GM19035 (cell line): ENCODE measurements at regions not wholly inside any gene's neighbourhood (a gene's known extent, or its start where the extent isn't known, plus 50 kb on each side); places are given as distances from the start of the nearest gene placed in this dataset.

Experiments
- ATAC-seq: cut with Tn5 transposase; IDR thresholded peaks from one replicate; pipeline ENCODE4 v1.9.1; 2021; ENCODE audit not compliant: unreplicated experiment

DNA sequence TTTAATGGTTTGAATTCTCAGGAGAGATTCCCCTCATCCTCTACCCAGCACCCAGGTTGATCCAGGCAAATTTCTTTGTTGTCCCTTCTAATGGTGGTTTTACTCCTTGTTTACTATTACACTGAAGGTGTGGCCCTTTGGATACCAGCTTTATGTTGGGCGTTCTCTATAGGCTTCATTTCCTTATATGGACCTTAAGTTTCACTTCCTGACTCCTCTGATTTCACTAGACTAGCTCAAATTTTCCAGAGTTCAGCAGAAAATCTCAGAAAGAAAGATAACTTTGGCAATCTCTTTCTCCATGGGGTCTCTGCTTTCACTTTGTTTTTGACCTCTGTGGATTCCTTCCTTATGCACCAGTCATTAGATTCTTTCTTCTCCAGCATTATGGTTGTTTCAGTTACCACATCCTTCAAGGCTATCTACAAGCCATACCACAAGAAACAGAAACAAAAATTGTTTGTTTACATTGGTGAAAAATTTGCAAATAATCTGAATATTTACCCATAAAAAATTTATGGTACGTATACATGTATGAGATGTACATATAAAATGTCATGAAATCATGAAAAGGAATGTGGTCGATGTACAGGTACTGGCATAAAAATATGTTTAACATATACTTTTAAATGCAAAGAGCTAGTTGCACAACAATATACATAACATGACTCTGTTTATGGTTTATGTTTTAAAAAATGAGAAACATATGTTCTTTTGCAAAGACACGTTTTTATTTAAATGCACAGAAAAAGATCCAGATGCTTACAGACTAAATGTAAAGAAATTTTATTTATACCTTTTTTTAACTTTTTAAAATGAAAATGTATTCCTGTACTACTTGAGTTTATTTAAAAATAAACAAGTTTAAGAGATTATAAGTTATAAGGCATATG, 212.6 kb downstream of the LACC1 start:
- no peak for ATAC-seq

DNA sequence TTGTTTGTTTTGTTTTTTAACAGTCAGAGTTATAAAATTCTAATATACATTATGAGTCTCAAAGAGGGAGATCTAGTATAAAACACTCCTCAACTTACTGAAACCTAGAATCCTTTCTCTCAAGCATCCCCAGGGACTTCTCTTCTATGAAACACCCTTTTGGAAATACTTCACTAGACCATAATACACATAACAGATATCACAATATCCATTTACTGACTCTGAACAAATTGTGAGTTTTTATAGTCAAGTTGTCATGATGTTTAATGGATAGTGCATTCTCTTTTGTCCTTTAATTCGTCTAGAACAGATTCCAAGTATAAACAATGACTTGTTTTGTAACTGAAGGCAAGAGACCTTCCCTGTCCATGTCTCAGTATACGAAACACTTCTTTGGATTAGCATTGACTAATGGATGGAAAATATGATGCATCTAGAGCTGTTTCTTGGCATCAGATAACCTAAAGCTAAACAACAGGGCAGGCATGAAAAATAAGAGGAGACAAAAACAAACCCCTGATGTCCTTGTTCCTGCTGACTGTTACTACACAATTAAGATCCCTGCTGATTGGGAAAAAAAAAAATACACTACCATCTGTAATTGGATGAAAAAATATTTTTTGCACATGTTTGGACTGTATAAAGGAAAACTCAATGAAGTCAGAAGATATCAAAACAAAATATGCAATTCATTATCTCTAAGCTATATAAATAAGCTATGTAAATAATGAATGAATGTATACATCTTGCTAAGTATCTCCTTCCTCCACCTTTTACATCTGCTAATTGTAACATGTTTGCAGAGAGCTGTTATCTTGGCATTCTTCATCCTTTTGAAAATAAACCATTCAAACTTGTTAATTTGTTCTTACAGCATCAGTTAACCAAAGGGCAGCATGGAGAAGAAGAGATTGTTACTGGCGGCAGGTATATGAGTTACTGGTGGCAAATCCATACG, 214.2 kb downstream of the LACC1 start:
- ATAC-seq = no peak

DNA sequence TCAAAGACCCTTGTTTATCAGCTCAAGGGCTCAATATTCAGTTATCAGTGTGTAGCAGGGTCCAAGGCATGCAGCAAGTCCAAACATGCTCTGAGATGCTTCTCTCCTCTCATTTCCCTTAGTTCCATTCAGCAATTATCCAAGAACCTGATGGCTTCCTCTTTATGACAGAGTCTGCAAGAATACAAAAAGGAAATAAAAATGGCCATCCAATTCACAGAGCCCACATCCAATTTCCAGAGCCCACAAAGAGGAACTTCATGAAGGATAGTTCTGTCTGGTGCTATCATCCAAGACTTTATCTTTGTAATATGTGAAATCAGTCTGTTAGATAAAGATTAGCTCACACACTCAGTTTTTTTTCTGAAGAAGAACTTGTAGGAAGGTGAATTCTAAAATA, 217.2 kb downstream of the LACC1 start:
- no peak for ATAC-seq

DNA sequence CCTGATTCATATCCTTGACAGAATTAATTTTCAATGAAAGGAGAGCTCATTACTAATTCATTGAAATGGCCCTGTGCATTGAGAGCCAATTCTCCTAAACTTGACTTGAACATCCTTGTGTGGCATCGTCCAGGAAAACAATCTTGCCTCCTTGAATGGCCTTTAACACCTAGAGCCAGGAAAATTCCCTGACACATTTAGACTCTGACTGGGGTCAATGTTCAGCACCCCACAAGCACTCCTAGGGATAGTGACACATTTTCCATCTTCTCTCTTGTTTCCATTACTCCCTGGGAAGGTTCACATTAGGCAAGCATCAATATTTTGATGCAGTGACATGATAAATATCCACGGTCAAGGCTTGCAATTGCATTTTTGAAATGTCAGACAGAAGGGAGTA, 218.9 kb downstream of the LACC1 start:
- ATAC-seq = no peak

DNA sequence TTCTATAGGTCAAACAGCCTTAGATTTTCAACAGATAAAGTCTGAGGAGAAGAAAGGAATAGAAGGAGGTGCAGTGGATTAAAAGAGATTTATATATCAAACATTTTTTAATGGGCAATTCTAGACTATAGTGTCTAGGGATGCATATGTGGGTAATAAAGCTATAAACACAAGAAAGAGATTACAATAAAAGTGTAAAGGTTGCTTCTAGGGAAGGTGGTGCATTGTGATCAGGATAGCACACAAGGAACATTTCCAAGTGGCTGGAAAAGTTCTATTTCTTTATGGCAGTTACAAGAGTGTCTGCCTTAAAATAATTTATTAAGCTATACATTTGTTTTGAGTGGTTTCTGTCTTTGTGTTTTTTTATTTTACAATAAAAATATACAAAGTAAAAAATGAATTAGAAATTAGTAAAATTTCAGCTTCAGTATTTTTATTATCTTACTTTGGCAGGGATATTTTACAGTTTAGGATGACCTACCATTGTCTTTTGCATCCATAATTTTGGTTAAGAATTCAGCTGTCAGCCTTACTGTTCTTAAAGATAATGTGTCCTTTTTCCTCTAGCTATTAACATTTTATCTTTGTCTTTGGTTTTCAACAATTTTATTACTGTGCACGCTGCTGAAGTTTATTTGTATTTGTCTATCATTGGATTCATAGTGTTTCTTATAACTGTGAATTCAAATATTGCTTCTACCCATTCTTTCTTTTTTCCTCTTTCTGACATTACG, 221.8 kb downstream of the LACC1 start:
- no peak for ATAC-seq

DNA sequence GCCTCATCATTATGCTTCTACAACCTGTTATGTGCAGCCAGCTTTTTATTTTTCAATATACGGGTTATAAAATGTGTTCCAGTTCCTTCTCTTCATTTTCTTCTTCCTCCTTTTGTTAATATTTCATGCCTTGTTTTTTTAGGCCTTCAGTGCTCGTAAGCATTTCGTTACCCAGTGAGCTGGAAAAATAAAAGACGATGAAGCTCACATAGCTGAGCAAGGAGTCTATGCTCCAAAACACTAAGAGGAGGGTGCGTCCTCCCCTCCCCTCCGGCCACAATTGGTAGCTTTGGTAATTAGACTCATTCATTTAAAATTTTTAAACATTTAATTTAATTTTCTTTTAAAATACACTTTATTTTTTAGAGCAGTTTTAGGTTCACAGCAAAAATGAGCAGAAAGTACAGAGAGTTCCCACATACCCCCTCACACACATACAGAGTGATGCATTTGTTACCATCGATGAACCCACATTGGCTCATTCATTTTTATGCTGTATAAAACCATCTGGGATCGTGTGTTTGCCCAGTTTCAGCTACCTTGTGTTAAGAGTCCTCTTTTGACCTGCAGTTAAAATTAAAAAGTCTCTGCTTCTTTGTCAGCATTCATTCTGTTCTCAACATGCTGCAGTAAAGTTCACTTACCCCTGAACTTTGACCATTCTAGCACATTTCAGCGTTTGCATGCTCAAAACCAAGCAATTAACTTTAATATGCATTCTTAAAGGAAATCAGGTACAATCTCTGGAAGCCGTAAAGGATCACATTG, 223.9 kb downstream of the LACC1 start:
- ATAC-seq = no peak

DNA sequence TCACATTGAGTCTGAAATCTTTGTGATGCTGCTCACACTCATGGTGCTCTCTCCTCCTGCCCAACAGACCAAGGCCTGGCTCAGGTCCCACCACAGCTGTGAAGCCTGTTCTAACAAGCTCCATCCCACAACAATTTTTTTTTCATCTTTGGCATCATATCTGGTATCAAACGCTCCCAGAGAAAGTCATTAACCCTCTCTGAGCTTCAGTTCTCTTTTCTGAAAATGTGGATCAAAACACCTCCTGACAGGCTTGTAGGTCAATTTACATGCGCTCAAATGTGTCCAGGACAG, 224.4 kb downstream of the LACC1 start:
- no peak for ATAC-seq

DNA sequence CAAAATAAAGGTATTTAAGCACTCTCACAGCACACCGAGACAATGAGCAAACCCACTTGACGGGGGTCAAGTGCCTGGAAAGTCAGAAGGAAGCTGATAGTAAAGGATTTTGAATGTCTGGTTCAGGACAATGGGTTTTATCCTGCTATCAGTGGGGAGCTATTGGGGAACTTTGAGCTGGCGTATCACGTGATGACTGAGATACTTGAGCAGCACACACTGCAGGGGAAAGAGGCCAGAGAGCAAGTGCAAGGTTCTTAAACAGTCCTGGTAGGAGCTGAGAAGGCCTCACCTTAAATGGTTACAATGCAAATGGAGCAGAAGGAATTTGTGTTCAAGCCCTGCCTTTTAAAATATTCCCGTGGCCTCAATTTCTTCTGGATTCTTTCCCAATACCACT, 225.3 kb downstream of the LACC1 start:
- ATAC-seq = no peak

DNA sequence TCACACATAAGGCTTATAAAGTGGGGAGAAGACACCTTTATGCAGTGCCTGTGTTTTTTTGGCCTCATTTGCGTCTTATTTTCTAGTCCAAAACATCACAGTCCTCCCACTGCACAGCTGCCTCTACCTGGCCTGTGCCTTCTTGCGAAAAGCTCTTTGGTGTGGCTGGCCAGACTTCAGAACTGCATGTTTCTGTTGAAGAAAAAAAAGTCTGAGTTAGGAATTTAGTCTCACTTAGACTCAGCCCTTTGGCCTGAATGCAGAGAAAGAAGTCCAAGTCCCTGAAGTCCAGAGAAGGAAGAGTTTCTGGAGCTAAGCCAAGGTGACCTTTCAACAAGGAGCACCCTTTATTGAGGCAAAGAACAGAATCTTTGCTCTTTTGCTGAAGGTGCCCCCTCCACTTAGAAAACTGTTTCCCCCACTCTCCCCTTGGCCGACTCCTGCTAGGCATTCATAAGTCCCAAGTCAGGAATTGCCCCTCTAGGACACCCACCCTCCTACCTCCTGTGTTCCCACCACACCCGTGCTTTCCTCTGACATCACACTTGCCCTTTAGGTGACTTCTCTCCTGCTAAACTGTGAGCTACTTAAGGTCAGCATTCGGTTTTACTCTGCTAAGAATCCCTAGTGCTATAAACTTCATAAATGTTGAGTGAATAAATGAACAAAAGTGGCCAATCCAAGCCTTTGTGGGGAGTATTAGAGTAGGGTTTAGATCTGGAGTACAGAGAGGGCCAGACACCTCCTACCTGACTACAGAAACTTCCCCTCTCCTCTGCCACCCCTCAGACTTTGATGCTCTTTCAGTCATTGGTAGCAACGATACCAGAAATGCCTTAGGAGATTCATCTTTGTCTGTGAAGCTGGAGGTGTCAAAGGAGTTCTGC, 226.8 kb downstream of the LACC1 start:
- ATAC-seq = no peak

DNA sequence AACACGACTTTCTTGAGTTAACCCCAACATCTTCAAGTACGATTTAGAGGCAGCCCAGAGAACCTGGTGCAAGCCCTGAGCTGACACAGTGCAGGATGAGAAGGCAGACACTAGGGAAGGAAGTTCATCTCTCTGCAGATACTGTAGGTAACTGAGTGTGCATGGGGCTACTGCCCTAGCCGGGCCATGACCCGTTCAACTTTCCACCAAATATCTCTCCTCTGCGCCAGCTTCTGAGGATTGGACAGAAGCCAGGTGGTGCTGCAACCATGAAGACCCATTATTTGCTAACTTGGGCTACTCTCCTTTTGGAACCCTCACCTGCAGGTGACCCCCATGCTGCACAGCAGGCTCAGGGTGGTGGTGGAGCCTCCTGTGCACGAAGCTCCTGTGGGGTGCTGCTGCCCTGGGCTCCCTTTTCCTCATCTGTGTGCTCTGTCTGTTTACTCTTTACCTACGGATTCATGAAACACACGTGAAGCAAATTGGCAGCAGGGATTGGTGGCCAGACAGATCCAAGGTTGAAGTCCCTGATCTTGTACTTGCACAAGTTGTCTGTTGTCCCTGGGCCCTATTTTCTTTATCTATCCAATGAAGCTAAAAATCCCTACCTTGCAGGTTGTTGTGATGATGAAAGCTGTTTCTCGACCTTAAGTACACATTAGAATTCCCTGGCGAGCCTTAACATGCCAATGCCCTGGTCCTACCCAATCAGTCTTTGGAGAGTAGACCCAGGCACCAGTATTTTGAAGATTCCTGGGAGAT, 227.8 kb downstream of the LACC1 start:
- no peak for ATAC-seq

DNA sequence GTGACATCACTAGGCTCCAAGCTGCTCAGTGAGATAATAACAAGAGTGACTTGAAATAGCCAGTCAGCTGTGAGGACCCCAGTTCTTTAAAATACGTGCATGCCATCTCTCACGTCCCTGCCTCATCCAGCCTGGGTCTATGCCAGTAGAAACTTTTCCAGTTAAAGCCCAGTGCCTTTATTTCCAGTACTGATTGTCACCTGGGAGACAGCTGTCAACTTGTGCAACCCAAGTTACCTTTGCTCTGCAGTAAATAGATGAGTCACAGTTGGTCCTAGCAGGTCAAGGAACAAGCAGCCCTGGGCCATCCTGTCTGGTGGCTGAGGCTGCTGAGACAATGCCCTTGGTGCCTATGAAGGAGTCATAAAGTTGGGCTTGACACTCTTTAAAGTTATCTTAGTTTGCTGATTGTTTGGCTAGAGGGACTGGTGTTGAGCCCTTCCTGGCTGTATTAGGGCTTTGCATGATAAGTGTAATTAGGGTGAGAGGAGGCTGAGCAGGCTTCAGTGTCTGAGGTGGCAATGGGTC, 228.7 kb downstream of the LACC1 start:
- ATAC-seq = no peak

DNA sequence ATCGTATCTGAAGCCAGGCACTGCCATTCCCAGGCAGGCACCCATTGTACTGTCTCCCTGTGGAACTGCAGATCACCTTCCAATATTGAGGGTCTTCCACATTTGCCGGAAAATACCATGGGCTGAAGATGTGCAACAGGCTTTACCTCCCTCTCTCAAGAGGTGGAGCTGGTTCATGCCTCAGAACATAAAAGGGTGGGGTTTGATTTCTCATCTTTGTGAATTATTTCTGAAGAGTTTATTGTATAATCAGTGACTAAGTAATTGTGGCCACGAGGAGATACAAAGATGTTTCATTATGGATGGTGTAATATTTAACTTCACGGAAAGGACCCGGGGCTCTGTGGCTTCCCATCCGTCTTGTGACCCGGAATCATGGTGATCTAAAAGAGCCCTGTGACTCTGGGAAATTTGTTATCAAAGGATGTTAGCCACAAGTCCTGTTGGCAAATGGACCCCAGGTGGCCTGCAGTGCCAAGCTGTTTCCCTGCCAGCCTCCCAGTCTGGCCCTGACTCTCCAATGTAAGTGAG, 230.5 kb downstream of the LACC1 start:
- ATAC-seq = no peak

DNA sequence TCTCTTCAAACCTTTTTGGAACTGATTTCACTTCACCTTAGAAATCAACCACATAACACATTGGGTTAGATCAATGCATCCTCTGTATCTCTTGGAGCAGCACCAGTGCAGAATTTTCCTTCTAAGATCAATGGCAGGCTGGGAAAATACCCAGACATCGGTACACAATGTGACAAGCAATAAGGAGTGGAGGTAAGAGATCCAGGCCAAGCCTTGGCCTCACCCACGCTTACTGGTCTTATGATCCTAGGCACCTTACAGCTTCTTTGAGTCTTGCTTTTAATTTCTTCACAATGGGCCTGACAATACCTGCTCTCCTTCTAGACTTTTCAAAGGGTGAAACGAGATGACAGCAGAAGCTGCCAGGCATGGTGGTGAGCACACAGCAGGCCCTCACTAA, 232.0 kb downstream of the LACC1 start:
- no peak for ATAC-seq

DNA sequence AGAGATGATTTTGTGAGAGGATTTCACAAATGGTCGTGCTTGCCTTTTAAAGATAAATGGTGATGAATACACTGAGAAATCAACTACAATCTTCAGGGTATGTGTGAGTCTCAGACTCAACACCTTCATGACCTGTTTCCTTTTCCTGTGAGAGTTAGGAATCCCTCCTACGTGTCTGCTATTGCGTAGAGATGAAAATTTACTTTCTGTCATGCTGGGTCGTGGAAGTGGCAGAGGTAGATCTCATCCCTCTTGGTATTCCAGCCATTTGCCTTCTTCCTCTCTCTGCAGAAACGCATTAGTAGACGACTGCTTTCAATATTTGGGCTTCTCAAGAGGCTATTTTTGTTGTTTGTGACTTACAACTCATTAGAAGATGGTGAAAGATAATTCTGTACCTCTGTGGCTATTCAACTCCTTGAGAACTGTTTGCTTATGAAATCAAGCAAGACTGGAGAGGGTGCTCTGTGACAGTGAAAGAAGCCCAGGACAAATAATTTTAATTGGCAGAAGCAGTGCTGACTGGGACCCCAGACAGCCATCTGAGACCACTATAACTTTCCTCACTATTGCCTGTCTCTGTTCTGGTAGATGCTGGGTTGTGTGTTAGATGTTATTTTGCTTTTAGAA, 233.1 kb downstream of the LACC1 start:
- ATAC-seq = no peak

DNA sequence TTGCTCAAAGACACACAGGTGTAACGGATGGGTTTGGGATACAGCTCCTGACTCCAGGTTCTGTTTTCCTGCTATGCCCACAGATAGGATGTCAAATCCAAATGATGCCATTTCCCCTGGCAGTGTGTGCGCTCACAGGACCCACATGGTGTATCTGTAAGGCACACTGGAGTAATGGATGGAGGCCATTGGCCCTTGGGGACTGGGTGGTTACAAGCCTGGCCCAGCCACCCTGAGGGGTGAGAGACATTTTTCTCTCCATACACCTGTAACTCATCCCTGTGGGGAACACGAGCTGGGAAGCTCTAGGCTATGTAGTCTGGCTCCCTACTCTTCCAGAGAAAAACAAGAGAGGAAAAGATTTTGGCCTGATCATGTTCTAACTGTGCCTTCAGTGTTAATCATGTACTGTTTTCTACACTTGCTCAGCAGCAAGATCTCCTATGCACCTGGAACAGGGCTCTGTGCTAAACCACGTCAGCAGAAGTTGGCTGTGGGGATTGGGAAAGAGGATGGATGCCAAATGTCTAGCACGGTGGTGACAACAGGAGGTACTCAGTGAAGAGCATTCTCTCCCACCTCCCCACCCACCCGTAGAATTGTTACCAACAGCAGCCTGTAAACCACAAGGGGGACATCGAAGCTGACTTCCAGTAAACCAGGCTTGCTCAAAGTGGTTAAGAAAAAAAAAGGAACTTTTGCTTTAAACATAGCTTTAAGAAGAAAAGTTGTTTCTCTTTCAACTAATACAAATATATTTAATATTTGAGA, 237.0 kb downstream of the LACC1 start:
- no peak for ATAC-seq

DNA sequence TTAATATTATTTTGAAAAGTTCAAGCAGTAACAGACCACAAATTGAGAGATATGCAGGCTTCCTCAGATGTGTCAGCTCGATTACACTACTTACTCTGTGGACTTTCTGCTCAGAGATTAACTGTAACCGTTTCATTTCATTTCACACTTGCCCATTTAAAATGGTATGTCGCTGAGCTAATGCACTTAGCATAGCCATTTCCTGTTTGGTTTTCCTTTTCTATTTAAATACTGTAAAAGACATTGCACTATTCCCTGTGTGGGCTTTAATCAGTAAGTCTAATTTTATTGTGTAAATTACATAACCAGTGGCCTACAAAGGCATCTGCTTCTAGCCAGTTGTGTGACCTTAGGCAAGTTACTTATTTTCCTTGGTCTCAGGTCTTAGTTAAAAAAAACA, 237.6 kb downstream of the LACC1 start:
- ATAC-seq = no peak

DNA sequence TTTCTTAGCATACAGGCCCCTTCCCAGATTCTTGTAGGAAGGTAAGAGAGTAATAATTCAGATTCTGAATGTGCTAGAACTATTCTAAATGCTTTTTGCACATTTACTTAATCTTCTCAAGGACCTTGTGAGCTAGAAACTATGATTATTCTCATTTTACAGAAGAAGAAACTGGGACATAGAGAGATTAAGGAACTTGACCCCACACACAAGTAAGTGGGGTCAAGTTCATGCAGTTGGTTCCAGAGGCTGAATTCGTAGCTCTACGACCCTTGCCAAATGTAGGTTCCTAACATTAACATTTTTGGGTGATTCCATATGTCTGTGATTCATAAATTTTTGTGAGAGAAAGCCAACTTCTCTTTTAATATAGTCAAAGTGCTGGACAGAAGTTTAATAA, 238.1 kb downstream of the LACC1 start:
- ATAC-seq = no peak
